Suppressor macrophage treated with lipopolysaccharide for 1 hour (primary cell): ENCODE measurements at regions not wholly inside any gene's neighbourhood (a gene's known extent, or its start where the extent isn't known, plus 50 kb on each side); places are given as distances from the start of the nearest gene placed in this dataset.

ENCODE experiments used
- DNase-seq, 3 donors: peaks; one replicate each; pipeline ENCODE4 v3.0.0-alpha.2; 2020 to 2022

- no peak for DNase-seq
Measured at GRCh38 chr4:23068287-23068686, 375.6 kb downstream of the GBA3 start.

- no peak for DNase-seq
Measured at GRCh38 chr4:23062188-23062587, 369.5 kb downstream of the GBA3 start.

- DNase-seq, result no peak
Measured at GRCh38 chr4:23061431-23061830, 368.7 kb downstream of the GBA3 start.

- DNase-seq, result no peak
Measured at GRCh38 chr4:23060776-23061175, 368.0 kb downstream of the GBA3 start.

- DNase-seq, result no peak
Measured at GRCh38 chr4:23058165-23058776, 365.5 kb downstream of the GBA3 start.

GRCh38 chr4:23041501-23041900, 348.8 kb downstream of the GBA3 start:
- no peak for DNase-seq

GRCh38 chr4:23040539-23040938, 347.8 kb downstream of the GBA3 start:
- no peak for DNase-seq

- DNase-seq, result no peak
Measured at GRCh38 chr4:23039818-23040217, 347.1 kb downstream of the GBA3 start.

- no peak for DNase-seq
Measured at GRCh38 chr4:23038626-23039491, 346.1 kb downstream of the GBA3 start.

GRCh38 chr4:23036921-23037495, 344.3 kb downstream of the GBA3 start:
- DNase-seq, result no peak

- DNase-seq, result no peak
Measured at GRCh38 chr4:23036503-23036902, 343.8 kb downstream of the GBA3 start.

GRCh38 chr4:23035521-23036056, 342.9 kb downstream of the GBA3 start:
- no peak for DNase-seq

- no peak for DNase-seq
Measured at GRCh38 chr4:23034731-23035130, 342.0 kb downstream of the GBA3 start.

GRCh38 chr4:23033796-23034195, 341.1 kb downstream of the GBA3 start:
- no peak for DNase-seq

GRCh38 chr4:23028875-23029274, 336.1 kb downstream of the GBA3 start:
- no peak for DNase-seq

GRCh38 chr4:23023666-23024065, 330.9 kb downstream of the GBA3 start:
- DNase-seq, result no peak

- no peak for DNase-seq
Measured at GRCh38 chr4:23023121-23023520, 330.4 kb downstream of the GBA3 start.

- no peak for DNase-seq
Measured at GRCh38 chr4:23022032-23022431, 329.3 kb downstream of the GBA3 start.

GRCh38 chr4:23021040-23021439, 328.3 kb downstream of the GBA3 start:
- no peak for DNase-seq

GRCh38 chr4:23020399-23020798, 327.7 kb downstream of the GBA3 start:
- DNase-seq, result peak in 1 of 3 donors; percentile 0

- DNase-seq, result no peak
Measured at GRCh38 chr4:23016981-23017380, 324.2 kb downstream of the GBA3 start.

- no peak for DNase-seq
Measured at GRCh38 chr4:23015821-23016220, 323.1 kb downstream of the GBA3 start.

GRCh38 chr4:23009093-23009492, 316.4 kb downstream of the GBA3 start:
- DNase-seq, result no peak

GRCh38 chr4:23006756-23007155, 314.0 kb downstream of the GBA3 start:
- no peak for DNase-seq
